ENCODE measurements at regions not wholly inside any gene's neighbourhood (a gene's known extent, or its start where the extent isn't known, plus 50 kb on each side); places are given as distances from the start of the nearest gene placed in this dataset.

GRCh38 chr1:187933562-187934419 lies 1105.0 kb downstream of the PLA2G4A start:
- TF ChIP-seq EZH2phosphoT487 (IDR thresholded peaks at IDR 0.05; ENCODE audit: insufficient read depth, low read depth): no peak
- TF ChIP-seq EZH2 (IDR thresholded peaks at IDR 0.05; ENCODE audit: insufficient read depth, poor library complexity, severe bottlenecking): no peak
